Activated T-helper 17 cell treated with anti-CD3 and anti-CD28 coated beads, Interleukin-2, amount 50 U/mL, for 72 hours (primary cell): ENCODE measurements at regions not wholly inside any gene's neighbourhood (a gene's known extent, or its start where the extent isn't known, plus 50 kb on each side); places are given as distances from the start of the nearest gene placed in this dataset.

Source experiments
- ATAC-seq: fragments of 150-1000 bp; cut with Tn5 transposase; replicated peaks from 2 replicates; pipeline ENCODE4 v1.10.0; 2021; ENCODE audit warnings: mild to moderate bottlenecking, moderate library complexity
- H3K27ac Mint-ChIP-seq: one replicate; pipeline ENCODE4 v1.8.0; 2022; ENCODE audit warnings: mixed read lengths
- H3K27me3 Mint-ChIP-seq: one replicate; pipeline ENCODE4 v1.8.0; 2022; ENCODE audit warnings: mixed read lengths
- H3K36me3 Mint-ChIP-seq: one replicate; pipeline ENCODE4 v1.8.0; 2022; ENCODE audit warnings: low read depth, mild to moderate bottlenecking, mixed read lengths
- H3K4me1 Mint-ChIP-seq: one replicate; pipeline ENCODE4 v1.8.0; 2022; ENCODE audit warnings: mixed read lengths
- H3K4me3 Mint-ChIP-seq: one replicate; pipeline ENCODE4 v1.8.0; 2022; ENCODE audit warnings: mild to moderate bottlenecking, mixed read lengths
- H3K9me3 Mint-ChIP-seq: one replicate; pipeline ENCODE4 v1.8.0; 2022; ENCODE audit warnings: mixed read lengths

DNA sequence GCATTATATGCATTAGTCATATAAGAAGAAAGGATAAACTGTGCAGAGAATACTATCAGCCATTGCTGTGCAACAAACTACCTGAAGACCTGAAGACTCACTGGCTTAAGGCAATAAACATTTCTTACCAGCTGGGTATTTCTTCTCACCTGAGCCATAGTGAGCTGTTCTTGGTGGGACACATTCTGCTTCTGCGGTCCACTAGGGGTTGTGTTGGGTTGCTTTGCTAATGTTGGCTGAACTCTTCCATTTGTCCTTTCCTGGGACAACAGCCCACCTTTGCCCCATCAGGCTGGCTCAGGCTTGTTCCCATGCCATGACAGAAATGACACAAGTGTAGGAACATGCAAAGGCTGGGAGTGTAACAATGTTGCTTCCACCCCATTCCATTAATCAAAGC lies 388.6 kb downstream of the PCDH7 start:
- H3K36me3 Mint-ChIP-seq = no peaks in the 10 kb centered on the region
- no peak overlapping the region for H3K27ac Mint-ChIP-seq
- ATAC-seq = no peak
- H3K4me1 Mint-ChIP-seq = no peaks in the 10 kb centered on the region
- no peak overlapping the region for H3K4me3 Mint-ChIP-seq
- H3K27me3 Mint-ChIP-seq = no peaks in the 10 kb centered on the region
- H3K9me3 Mint-ChIP-seq = peaks cover 8% of the 10 kb centered on the region

GRCh38 chr4:31111790-31112189 lies 391.6 kb downstream of the PCDH7 start:
- Mint-ChIP-seq H3K4me3 (no peak overlapping the region), H3K27me3 (no peaks in the 10 kb centered on the region), H3K9me3 (no peaks in the 10 kb centered on the region), H3K4me1 (no peaks in the 10 kb centered on the region), H3K27ac (no peak overlapping the region), H3K36me3 (no peaks in the 10 kb centered on the region)
- no peak for ATAC-seq

DNA sequence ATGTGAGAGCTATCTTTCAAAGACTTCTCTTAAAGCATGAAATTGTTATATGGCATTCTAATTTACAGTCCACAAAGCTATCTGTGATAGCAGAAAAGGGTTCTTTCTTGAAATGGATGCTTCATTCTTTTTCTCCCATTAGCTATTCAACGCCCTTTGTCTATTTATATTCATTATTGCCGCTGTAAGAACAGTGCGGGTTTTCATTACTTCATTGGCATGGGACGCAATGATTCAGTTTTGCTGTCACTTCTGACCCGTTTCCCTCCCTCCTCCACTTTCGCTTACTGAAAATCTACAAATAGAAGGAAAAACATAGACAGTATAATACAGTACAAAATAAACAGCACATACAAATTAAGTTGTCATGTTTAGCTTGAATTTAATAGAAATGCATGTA lies 394.6 kb downstream of the PCDH7 start:
- Mint-ChIP-seq H3K36me3 (no peaks in the 10 kb centered on the region), H3K4me3 (no peak overlapping the region), H3K27me3 (no peaks in the 10 kb centered on the region), H3K4me1 (no peaks in the 10 kb centered on the region), H3K9me3 (no peaks in the 10 kb centered on the region), H3K27ac (no peak overlapping the region)
- ATAC-seq = no peak

DNA sequence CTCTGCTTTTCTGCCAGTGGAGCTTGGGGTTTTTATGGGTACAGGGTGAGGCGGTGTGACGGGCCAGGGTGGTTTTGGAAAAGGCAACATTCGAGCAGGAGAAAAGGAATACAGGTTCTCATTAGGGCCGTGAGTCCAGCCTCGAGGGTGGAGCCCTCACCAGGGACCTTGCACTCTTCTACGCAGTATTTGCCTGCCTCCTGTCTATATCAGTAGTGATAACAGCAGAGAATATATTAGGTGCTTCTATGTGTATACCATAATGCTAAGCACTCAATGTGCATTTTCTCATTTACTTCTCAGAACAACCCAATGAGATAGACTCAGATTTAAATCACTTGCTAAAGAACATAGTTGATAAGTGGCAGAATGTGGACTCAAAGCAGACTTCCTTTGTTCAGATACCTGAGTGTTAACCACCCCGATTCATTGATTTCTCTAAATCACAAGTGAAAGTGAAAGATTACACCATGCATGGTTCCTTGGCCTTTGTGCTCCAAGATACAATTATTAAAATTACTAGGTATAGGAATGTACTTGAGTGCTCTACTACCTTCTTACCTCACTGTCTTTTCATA lies 403.9 kb downstream of the PCDH7 start:
- no peak overlapping the region for H3K4me3 Mint-ChIP-seq
- H3K4me1 Mint-ChIP-seq = no peaks in the 10 kb centered on the region
- ATAC-seq = no peak
- peaks cover 6% of the 10 kb centered on the region for H3K9me3 Mint-ChIP-seq
- H3K27me3 Mint-ChIP-seq = no peaks in the 10 kb centered on the region
- H3K27ac Mint-ChIP-seq = no peak overlapping the region
- no peaks in the 10 kb centered on the region for H3K36me3 Mint-ChIP-seq

- Mint-ChIP-seq H3K4me1 (no peaks in the 10 kb centered on the region), H3K9me3 (peaks cover 8% of the 10 kb centered on the region), H3K27me3 (no peaks in the 10 kb centered on the region), H3K27ac (no peak overlapping the region), H3K36me3 (no peaks in the 10 kb centered on the region), H3K4me3 (no peak overlapping the region)
- ATAC-seq = no peak
Measured at GRCh38 chr4:31125061-31125460, 404.9 kb downstream of the PCDH7 start.

- H3K27ac Mint-ChIP-seq = no peak overlapping the region
- H3K36me3 Mint-ChIP-seq = no peaks in the 10 kb centered on the region
- H3K4me3 Mint-ChIP-seq = no peak overlapping the region
- no peaks in the 10 kb centered on the region for H3K4me1 Mint-ChIP-seq
- peaks cover 8% of the 10 kb centered on the region for H3K9me3 Mint-ChIP-seq
- no peak for ATAC-seq
- H3K27me3 Mint-ChIP-seq = no peaks in the 10 kb centered on the region
Measured at GRCh38 chr4:31125496-31125895, 405.3 kb downstream of the PCDH7 start.

DNA sequence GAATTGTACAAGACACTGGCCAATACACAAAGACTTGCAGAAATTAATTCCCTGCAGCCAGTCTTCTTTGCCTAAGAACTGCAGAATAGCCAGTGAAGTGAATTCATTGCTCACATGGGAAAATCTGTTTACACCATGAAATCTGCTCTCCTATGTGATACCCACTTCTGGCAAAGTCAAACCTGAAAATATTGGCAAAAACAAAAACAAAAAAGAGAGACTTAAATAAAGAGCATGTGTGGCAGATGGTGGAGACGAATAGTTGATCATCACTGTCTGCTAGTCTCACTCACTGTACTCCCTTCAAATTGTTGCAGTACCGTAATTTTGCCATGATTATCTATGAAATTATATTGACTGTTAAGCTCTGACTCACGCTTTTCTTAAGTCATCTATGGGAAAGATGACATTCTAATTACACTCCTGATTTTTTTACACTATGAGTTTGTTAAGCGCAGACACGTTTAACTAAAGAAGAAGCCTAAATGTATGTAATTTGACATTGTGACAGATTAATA lies 406.8 kb downstream of the PCDH7 start:
- Mint-ChIP-seq H3K4me1 (no peaks in the 10 kb centered on the region), H3K27ac (no peak overlapping the region), H3K4me3 (no peak overlapping the region), H3K27me3 (no peaks in the 10 kb centered on the region), H3K9me3 (peaks cover 12% of the 10 kb centered on the region), H3K36me3 (no peaks in the 10 kb centered on the region)
- ATAC-seq = no peak

DNA sequence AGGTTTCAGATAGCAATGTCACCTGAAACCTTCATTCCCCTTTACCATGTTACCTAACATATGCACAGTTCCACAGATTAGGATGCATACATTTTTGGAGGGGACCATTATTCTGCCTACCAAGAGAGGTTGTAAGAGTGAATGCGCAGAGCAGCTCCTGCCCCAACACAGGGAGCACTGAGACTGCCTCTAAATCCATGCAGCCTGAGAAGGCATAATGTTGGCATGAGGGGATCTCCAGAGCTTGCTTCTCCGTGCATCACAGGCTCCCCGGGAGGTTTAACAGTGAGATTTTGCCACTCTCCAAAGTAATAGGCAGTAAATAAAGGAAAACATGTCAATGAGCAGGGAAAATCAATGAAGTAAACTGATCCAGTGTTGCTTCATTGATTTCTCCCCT lies 410.8 kb downstream of the PCDH7 start:
- Mint-ChIP-seq H3K27me3 (no peaks in the 10 kb centered on the region), H3K9me3 (peaks cover 11% of the 10 kb centered on the region), H3K4me1 (no peaks in the 10 kb centered on the region), H3K36me3 (no peaks in the 10 kb centered on the region), H3K4me3 (no peak overlapping the region), H3K27ac (no peak overlapping the region)
- ATAC-seq = no peak

DNA sequence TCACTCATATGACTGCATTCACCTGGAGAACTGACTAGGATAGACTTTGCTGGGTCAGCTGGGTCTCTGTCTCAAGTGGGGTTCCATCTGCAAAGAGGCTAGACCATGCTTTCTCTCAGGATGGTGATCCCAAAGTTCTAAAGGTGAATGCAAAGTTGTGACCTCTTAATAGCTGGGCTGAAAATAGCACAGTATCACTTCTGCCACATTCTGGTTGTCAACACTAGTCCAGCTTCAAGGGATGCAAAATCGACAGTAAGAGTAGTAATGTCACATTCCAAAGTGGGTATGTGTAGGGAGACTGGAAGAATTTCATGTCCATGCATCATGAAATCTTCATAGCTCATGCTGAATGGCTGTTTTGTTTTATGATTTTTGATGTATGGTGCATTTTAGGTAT lies 414.6 kb downstream of the PCDH7 start:
- no peak overlapping the region for H3K4me3 Mint-ChIP-seq
- ATAC-seq = no peak
- H3K27ac Mint-ChIP-seq = no peak overlapping the region
- H3K4me1 Mint-ChIP-seq = no peaks in the 10 kb centered on the region
- no peaks in the 10 kb centered on the region for H3K27me3 Mint-ChIP-seq
- peaks cover 9% of the 10 kb centered on the region for H3K9me3 Mint-ChIP-seq
- no peaks in the 10 kb centered on the region for H3K36me3 Mint-ChIP-seq

GRCh38 chr4:31139767-31140166 lies 419.6 kb downstream of the PCDH7 start:
- Mint-ChIP-seq H3K27ac (no peak overlapping the region), H3K9me3 (peaks cover 9% of the 10 kb centered on the region), H3K4me3 (no peak overlapping the region), H3K4me1 (no peaks in the 10 kb centered on the region), H3K36me3 (no peaks in the 10 kb centered on the region), H3K27me3 (no peaks in the 10 kb centered on the region)
- ATAC-seq = no peak

GRCh38 chr4:31141095-31141831 lies 421.1 kb downstream of the PCDH7 start:
- H3K9me3 Mint-ChIP-seq = peaks cover 9% of the 10 kb centered on the region
- no peak for ATAC-seq
- no peaks in the 10 kb centered on the region for H3K36me3 Mint-ChIP-seq
- H3K4me1 Mint-ChIP-seq = no peaks in the 10 kb centered on the region
- H3K27ac Mint-ChIP-seq = no peak overlapping the region
- H3K4me3 Mint-ChIP-seq = no peak overlapping the region
- H3K27me3 Mint-ChIP-seq = no peaks in the 10 kb centered on the region

- H3K9me3 Mint-ChIP-seq = peaks cover 9% of the 10 kb centered on the region
- ATAC-seq = no peak
- H3K27me3 Mint-ChIP-seq = no peaks in the 10 kb centered on the region
- H3K4me1 Mint-ChIP-seq = no peaks in the 10 kb centered on the region
- no peak overlapping the region for H3K4me3 Mint-ChIP-seq
- H3K36me3 Mint-ChIP-seq = no peaks in the 10 kb centered on the region
- H3K27ac Mint-ChIP-seq = no peak overlapping the region
Measured at GRCh38 chr4:31141832-31142142, 421.6 kb downstream of the PCDH7 start.

DNA sequence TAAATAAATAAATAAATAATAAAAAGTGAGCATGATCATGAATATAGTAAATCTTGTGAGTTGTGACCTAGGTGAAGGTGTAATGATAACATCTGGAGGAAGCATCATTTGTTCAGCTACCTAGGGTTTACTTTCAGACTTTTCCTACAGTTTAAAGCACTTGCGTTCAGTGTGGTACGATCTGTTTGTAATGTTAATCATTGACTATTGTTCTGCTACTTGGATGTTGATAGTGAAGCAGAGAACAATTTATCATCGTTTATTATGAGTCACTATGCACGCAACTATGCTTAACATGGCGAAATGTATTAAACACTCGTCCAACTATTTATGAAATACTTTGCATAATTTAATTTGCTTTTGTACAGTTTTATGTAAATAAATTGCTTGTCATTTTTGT lies 426.2 kb downstream of the PCDH7 start:
- no peaks in the 10 kb centered on the region for H3K36me3 Mint-ChIP-seq
- no peak overlapping the region for H3K4me3 Mint-ChIP-seq
- no peak overlapping the region for H3K27ac Mint-ChIP-seq
- no peaks in the 10 kb centered on the region for H3K4me1 Mint-ChIP-seq
- H3K27me3 Mint-ChIP-seq = no peaks in the 10 kb centered on the region
- no peak for ATAC-seq
- peaks cover 4% of the 10 kb centered on the region for H3K9me3 Mint-ChIP-seq

DNA sequence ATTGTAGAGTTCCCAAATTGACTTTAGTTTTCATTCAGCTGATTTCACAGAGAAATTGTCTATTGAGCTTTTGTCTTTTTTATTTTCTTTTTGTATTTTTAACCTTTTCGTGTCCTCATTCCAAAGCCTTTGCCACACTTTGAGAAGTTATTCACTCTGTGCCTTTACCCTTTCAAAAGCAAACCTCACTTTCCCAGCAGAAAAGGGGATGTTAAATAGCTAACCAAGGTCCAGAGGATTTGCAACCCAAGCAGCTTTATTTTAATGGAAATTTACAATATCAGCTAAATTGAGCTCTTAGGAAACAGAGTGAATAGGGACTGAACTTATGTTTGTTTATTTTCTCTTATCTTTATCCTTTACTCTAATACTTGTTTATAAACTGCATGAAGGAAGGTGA lies 428.8 kb downstream of the PCDH7 start:
- Mint-ChIP-seq H3K36me3 (no peaks in the 10 kb centered on the region), H3K27ac (no peak overlapping the region), H3K9me3 (peaks cover 7% of the 10 kb centered on the region), H3K27me3 (no peaks in the 10 kb centered on the region), H3K4me3 (no peak overlapping the region), H3K4me1 (no peaks in the 10 kb centered on the region)
- ATAC-seq = no peak

DNA sequence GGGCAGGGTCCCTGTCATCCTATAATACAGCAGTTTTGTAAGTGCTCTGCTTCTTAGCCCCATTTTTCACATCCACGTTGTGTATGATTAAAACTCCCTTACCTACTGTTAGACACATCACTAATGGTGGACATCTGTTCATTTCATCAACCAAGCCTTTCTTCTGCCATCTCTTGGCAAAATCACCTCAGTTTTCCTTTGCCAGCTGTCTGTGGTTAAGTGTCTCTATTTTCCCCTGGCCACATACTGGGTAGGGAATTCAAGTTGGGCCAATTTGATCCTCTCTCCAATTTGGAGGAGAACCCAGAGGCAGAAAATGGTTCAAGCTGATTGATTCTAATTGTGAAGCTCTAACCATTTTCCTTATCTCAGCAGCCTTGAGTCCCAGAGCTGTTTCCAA lies 436.1 kb downstream of the PCDH7 start:
- peaks cover 18% of the 10 kb centered on the region for H3K9me3 Mint-ChIP-seq
- no peak for ATAC-seq
- H3K4me1 Mint-ChIP-seq = no peaks in the 10 kb centered on the region

More for the DNA sequence above, 436.1 kb downstream of the PCDH7 start:
- Mint-ChIP-seq H3K27me3 (no peaks in the 10 kb centered on the region), H3K4me3 (no peak overlapping the region), H3K27ac (no peak overlapping the region), H3K36me3 (no peaks in the 10 kb centered on the region)
